ENCODE measurements at regions not wholly inside any gene's neighbourhood (a gene's known extent, or its start where the extent isn't known, plus 50 kb on each side); places are given as distances from the start of the nearest gene placed in this dataset.

DNA sequence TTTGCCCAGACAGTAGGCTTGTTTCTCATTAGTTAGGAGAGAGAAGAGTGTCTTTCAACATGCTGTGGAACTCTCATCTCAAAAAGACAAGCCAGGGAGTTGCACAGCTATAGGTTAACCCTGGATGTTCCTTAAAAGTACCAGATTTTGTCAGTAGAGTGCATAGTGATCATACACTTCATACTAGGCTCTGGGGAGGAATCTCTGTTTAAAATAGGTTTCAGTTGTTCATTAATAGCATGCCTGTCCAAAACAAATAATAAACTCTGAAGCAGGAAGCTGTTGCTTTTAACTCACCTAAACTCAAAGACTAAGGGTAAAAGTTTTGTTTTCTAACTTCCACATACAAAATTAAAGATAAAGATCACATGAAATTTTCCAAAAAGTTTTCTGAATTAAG is 1948.4 kb downstream of the C4orf33 start:
- no peak for TF ChIP-seq SUZ12 (IDR thresholded peaks at IDR 0.05; ENCODE audit: extremely low read depth, insufficient read depth, insufficient read length)
- TF ChIP-seq ZNF274 (IDR thresholded peaks at IDR 0.05; ENCODE audit: low read depth, low read length): no peak
- TF ChIP-seq YY1 (IDR thresholded peaks at IDR 0.05; ENCODE audit: insufficient read depth, insufficient read length): no peak
- H3K9ac ChIP-seq (ENCODE audit: insufficient read length, low read depth): no peak overlapping the region
- no peaks in the 10 kb centered on the region for H3K4me1 ChIP-seq (ENCODE audit: insufficient read depth, insufficient read length)
- no peak for DNase-seq (ENCODE audit: low read depth, low spot score)
- no peaks in the 10 kb centered on the region for H3K27me3 ChIP-seq (ENCODE audit: insufficient read depth, insufficient read length)
- no peaks in the 10 kb centered on the region for H3K36me3 ChIP-seq (ENCODE audit: insufficient read depth, insufficient read length, low read length)
- no peaks in the 10 kb centered on the region for H3K9me3 ChIP-seq (ENCODE audit: insufficient read depth, low read length)
- no peak overlapping the region for H3K4me3 ChIP-seq (ENCODE audit: insufficient read length, low read depth)

DNA sequence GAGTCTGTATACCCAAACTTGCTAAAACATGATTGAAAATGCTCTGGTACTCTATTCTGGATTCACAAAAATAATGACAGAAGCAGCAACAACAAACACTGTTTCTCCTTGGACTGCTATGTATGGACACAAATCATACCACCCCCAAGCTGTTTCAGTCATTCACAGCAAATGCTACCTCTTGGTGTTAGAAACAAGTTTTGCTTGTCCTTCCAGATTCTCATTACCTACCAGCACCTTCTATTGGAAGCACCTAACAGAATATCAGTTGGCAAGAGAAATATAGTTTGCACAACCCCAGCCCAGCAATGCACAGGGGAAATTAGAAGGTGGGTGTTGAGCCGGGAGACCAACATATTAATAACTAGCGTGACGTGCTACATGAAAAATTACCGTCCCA is 1950.9 kb downstream of the C4orf33 start:
- TF ChIP-seq SUZ12 (IDR thresholded peaks at IDR 0.05; ENCODE audit: extremely low read depth, insufficient read depth, insufficient read length) (no peak), ZNF274 (IDR thresholded peaks at IDR 0.05; ENCODE audit: low read depth, low read length) (no peak), YY1 (IDR thresholded peaks at IDR 0.05; ENCODE audit: insufficient read depth, insufficient read length) (no peak)
- no peaks in the 10 kb centered on the region for H3K36me3 ChIP-seq (ENCODE audit: insufficient read depth, insufficient read length, low read length)

DNA sequence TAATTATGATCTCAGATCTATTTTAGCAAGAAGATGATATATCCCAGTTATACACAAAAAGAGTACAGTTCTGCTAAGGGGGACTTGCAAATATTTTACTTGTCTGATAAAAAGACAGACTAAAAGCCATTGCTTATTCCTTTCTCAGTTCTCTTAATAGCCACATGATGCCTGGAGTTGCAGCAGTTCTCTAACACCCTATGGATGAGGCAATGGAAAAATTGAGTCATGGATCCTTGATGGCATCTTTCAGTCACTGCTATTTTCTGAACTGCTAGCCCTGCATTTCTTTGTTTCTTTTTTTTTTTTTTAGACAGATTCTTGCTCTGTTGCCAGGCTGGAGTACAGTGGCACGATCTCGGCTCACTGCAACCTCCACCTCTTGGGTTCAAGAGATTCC is 1956.7 kb downstream of the C4orf33 start:
- no peak for DNase-seq (ENCODE audit: low read depth, low spot score)
- no peaks in the 10 kb centered on the region for H3K9me3 ChIP-seq (ENCODE audit: insufficient read depth, low read length)
- H3K4me3 ChIP-seq (ENCODE audit: insufficient read length, low read depth): no peak overlapping the region
- no peaks in the 10 kb centered on the region for H3K4me1 ChIP-seq (ENCODE audit: insufficient read depth, insufficient read length)
- H3K27me3 ChIP-seq (ENCODE audit: insufficient read depth, insufficient read length): no peaks in the 10 kb centered on the region
- H3K9ac ChIP-seq (ENCODE audit: insufficient read length, low read depth): no peak overlapping the region
- no peaks in the 10 kb centered on the region for H3K36me3 ChIP-seq (ENCODE audit: insufficient read depth, insufficient read length, low read length)
- TF ChIP-seq SUZ12 (IDR thresholded peaks at IDR 0.05; ENCODE audit: extremely low read depth, insufficient read depth, insufficient read length) (no peak), ZNF274 (IDR thresholded peaks at IDR 0.05; ENCODE audit: low read depth, low read length) (no peak), YY1 (IDR thresholded peaks at IDR 0.05; ENCODE audit: insufficient read depth, insufficient read length) (no peak)

More for the DNA sequence above, 1950.9 kb downstream of the C4orf33 start:
- DNase-seq (ENCODE audit: low read depth, low spot score): no peak
- no peaks in the 10 kb centered on the region for H3K9me3 ChIP-seq (ENCODE audit: insufficient read depth, low read length)
- no peak overlapping the region for H3K9ac ChIP-seq (ENCODE audit: insufficient read length, low read depth)
- H3K27me3 ChIP-seq (ENCODE audit: insufficient read depth, insufficient read length): no peaks in the 10 kb centered on the region
- no peak overlapping the region for H3K4me3 ChIP-seq (ENCODE audit: insufficient read length, low read depth)
- no peaks in the 10 kb centered on the region for H3K4me1 ChIP-seq (ENCODE audit: insufficient read depth, insufficient read length)

DNA sequence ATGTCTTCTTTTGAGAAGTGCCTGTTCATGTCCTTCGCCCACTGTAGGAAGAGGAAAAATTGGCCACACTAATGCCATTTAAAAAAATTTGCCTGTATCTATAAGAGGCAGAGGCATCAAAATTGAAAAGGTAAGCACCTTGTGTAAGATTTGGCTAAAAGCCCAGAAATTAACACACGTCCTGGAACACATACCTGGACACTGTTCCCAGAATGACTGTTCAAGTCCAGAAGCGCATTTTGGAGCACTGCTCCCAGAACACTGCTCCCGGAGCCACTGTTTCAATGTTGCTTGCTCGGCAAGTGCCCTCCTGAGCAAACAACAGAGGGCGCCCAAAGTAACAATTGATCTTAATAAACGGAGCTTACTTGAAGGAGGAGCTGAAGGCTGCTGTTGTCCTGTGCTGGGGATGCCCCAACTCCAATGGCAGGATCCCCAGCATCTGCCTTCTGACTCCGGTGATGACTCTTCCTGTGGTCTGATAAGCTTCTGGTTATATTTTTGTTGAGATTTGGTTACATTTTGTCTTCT is 1958.6 kb downstream of the C4orf33 start:
- peak; percentile 1 for DNase-seq (ENCODE audit: low read depth, low spot score)
- no peak for TF ChIP-seq SUZ12 (IDR thresholded peaks at IDR 0.05; ENCODE audit: extremely low read depth, insufficient read depth, insufficient read length)
- no peak for TF ChIP-seq ZNF274 (IDR thresholded peaks at IDR 0.05; ENCODE audit: low read depth, low read length)
- TF ChIP-seq YY1 (IDR thresholded peaks at IDR 0.05; ENCODE audit: insufficient read depth, insufficient read length): no peak
- Histone ChIP-seq H3K9ac (ENCODE audit: insufficient read length, low read depth) (no peak overlapping the region), H3K4me3 (ENCODE audit: insufficient read length, low read depth) (no peak overlapping the region), H3K36me3 (ENCODE audit: insufficient read depth, insufficient read length, low read length) (no peaks in the 10 kb centered on the region), H3K27me3 (ENCODE audit: insufficient read depth, insufficient read length) (no peaks in the 10 kb centered on the region), H3K4me1 (ENCODE audit: insufficient read depth, insufficient read length) (no peaks in the 10 kb centered on the region), H3K9me3 (ENCODE audit: insufficient read depth, low read length) (no peaks in the 10 kb centered on the region)

DNA sequence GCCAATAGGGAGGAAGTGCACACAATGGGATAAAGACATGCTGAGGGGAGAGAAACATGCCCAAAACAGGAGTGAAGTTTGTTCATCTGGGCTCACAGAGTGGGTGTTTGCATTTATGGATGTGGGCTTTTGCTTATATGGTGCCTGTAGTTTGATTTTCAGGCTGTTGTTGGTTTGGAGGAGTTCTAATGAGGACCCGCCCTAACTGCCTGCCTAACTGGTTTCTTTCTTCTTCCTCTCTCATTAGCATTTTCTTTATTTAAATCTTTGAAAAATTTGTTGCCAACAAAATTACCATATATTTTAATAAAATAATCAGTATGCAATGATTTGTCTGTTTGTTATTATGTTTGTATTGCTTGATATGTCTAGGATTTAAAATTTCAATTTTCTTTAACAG is 1965.8 kb downstream of the C4orf33 start:
- no peak overlapping the region for H3K4me3 ChIP-seq (ENCODE audit: insufficient read length, low read depth)
- peaks cover 26% of the 10 kb centered on the region for H3K9me3 ChIP-seq (ENCODE audit: insufficient read depth, low read length)
- H3K9ac ChIP-seq (ENCODE audit: insufficient read length, low read depth): no peak overlapping the region
- no peaks in the 10 kb centered on the region for H3K4me1 ChIP-seq (ENCODE audit: insufficient read depth, insufficient read length)
- no peaks in the 10 kb centered on the region for H3K36me3 ChIP-seq (ENCODE audit: insufficient read depth, insufficient read length, low read length)
- no peak for TF ChIP-seq SUZ12 (IDR thresholded peaks at IDR 0.05; ENCODE audit: extremely low read depth, insufficient read depth, insufficient read length)
- TF ChIP-seq ZNF274 (IDR thresholded peaks at IDR 0.05; ENCODE audit: low read depth, low read length): no peak
- no peak for TF ChIP-seq YY1 (IDR thresholded peaks at IDR 0.05; ENCODE audit: insufficient read depth, insufficient read length)
- DNase-seq (ENCODE audit: low read depth, low spot score): no peak
- no peaks in the 10 kb centered on the region for H3K27me3 ChIP-seq (ENCODE audit: insufficient read depth, insufficient read length)

DNA sequence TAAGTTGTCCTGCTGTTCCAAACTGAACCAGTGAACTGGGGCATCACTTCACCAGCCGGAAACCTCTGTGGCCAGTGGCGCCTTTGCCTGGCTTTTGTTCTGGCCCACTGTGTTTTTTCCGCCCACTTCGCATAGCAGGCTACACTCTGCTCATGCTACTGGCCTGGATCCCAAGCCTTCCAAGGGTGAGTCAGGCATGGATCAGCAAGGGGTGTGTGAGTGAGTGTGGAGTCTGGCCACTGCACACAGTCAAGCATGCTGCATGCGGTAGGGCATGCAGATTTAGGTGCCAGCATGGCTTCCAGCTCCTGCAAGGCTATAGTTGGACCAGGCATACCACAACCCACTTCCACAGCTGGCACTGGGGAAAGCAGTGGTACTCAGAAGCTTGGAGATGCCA is 1967.9 kb downstream of the C4orf33 start:
- no peak overlapping the region for H3K9ac ChIP-seq (ENCODE audit: insufficient read length, low read depth)
- no peaks in the 10 kb centered on the region for H3K36me3 ChIP-seq (ENCODE audit: insufficient read depth, insufficient read length, low read length)
- H3K4me3 ChIP-seq (ENCODE audit: insufficient read length, low read depth): no peak overlapping the region
- H3K9me3 ChIP-seq (ENCODE audit: insufficient read depth, low read length): peaks cover 26% of the 10 kb centered on the region
- DNase-seq (ENCODE audit: low read depth, low spot score): no peak
- H3K27me3 ChIP-seq (ENCODE audit: insufficient read depth, insufficient read length): no peaks in the 10 kb centered on the region
- TF ChIP-seq SUZ12 (IDR thresholded peaks at IDR 0.05; ENCODE audit: extremely low read depth, insufficient read depth, insufficient read length): no peak
- TF ChIP-seq YY1 (IDR thresholded peaks at IDR 0.05; ENCODE audit: insufficient read depth, insufficient read length): no peak
- TF ChIP-seq ZNF274 (IDR thresholded peaks at IDR 0.05; ENCODE audit: low read depth, low read length): no peak
- H3K4me1 ChIP-seq (ENCODE audit: insufficient read depth, insufficient read length): no peaks in the 10 kb centered on the region

DNA sequence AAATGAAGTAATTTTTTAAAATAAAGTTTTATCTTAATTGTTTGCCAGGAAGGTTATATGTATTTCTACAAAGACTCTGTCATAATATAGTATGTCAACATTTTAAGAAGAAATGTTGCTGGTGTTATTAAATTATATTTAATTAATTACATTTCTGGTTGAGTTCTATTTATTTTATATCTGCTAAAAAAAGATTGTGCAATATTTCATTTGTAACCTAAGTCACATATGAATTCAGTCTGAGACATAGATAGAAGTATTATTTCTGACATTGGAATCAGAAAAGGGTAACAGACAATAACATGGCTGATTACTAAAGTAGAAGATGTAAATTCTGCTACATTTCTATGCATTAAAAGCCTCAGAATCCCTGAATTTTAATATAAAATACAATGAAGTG is 1985.1 kb downstream of the C4orf33 start:
- Histone ChIP-seq H3K9me3 (ENCODE audit: insufficient read depth, low read length) (no peaks in the 10 kb centered on the region), H3K4me1 (ENCODE audit: insufficient read depth, insufficient read length) (no peaks in the 10 kb centered on the region), H3K36me3 (ENCODE audit: insufficient read depth, insufficient read length, low read length) (no peaks in the 10 kb centered on the region), H3K9ac (ENCODE audit: insufficient read length, low read depth) (no peak overlapping the region), H3K27me3 (ENCODE audit: insufficient read depth, insufficient read length) (no peaks in the 10 kb centered on the region), H3K4me3 (ENCODE audit: insufficient read length, low read depth) (no peak overlapping the region)
- TF ChIP-seq YY1 (IDR thresholded peaks at IDR 0.05; ENCODE audit: insufficient read depth, insufficient read length) (no peak), SUZ12 (IDR thresholded peaks at IDR 0.05; ENCODE audit: extremely low read depth, insufficient read depth, insufficient read length) (no peak), ZNF274 (IDR thresholded peaks at IDR 0.05; ENCODE audit: low read depth, low read length) (no peak)
- no peak for DNase-seq (ENCODE audit: low read depth, low spot score)
